DOHH2 (cell line): ENCODE measurements at regions not wholly inside any gene's neighbourhood (a gene's known extent, or its start where the extent isn't known, plus 50 kb on each side); places are given as distances from the start of the nearest gene placed in this dataset.

Experiments used
- H3F3A ChIP-seq: fragments of 200-600 bp; sonication (generic), shearing (Covaris generic); 2 replicates; pipeline ENCODE4 v1.6.0; 2016; ENCODE audit warnings: antibody characterized with exemption, mild to moderate bottlenecking; ENCODE audit not compliant: control insufficient read depth, insufficient read depth
- H3K27ac ChIP-seq: fragments of 200-600 bp; sonication (generic); 2 replicates; pipeline ENCODE4 v1.5.1; 2014; ENCODE audit warnings: low read depth, mild to moderate bottlenecking, low read length, moderate library complexity
- H3K27me3 ChIP-seq: fragments of 200-600 bp; sonication (generic); 2 replicates; pipeline ENCODE4 v1.6.1; 2014; ENCODE audit warnings: mild to moderate bottlenecking, low read length, mixed read lengths; ENCODE audit not compliant: control insufficient read depth
- H3K36me3 ChIP-seq: fragments of 200-600 bp; sonication (generic); 2 replicates; pipeline ENCODE4 v1.6.1; 2014; ENCODE audit warnings: mild to moderate bottlenecking, low read length, moderate library complexity, mixed read lengths; ENCODE audit not compliant: control insufficient read depth
- H3K4me1 ChIP-seq: fragments of 200-600 bp; sonication (generic); 2 replicates; pipeline ENCODE4 v1.6.1; 2014; ENCODE audit warnings: mild to moderate bottlenecking, low read length, mixed read lengths; ENCODE audit not compliant: control insufficient read depth
- H3K4me2 ChIP-seq: fragments of 200-600 bp; sonication (generic); 2 replicates; pipeline ENCODE4 v1.6.0; 2014; ENCODE audit warnings: mild to moderate bottlenecking, low read length, moderate library complexity
- H3K4me3 ChIP-seq: fragments of 200-600 bp; sonication (generic); 2 replicates; pipeline ENCODE4 v1.5.1; 2014; ENCODE audit warnings: mild to moderate bottlenecking, low read length, mixed read lengths
- H3K79me2 ChIP-seq: fragments of 200-600 bp; sonication (generic); 2 replicates; pipeline ENCODE4 v1.6.1; 2014; ENCODE audit warnings: mild to moderate bottlenecking, low read length, mixed read lengths; ENCODE audit not compliant: control insufficient read depth
- H3K9me2 ChIP-seq: fragments of 200-600 bp; sonication (generic); replicated peaks from 2 replicates; pipeline ENCODE4 v1.6.1; 2014; ENCODE audit warnings: mild to moderate bottlenecking, low read length, mixed read lengths; ENCODE audit not compliant: control insufficient read depth
- H3K9me3 ChIP-seq: fragments of 200-600 bp; sonication (generic); 2 replicates; pipeline ENCODE4 v1.6.1; 2014; ENCODE audit warnings: antibody characterized with exemption, low read length, mixed read lengths; ENCODE audit not compliant: control insufficient read depth, insufficient read depth
- H4K20me1 ChIP-seq: fragments of 200-600 bp; sonication (generic); 2 replicates; pipeline ENCODE4 v1.6.0; 2014; ENCODE audit warnings: low read depth, mild to moderate bottlenecking, antibody characterized with exemption, low read length, moderate library complexity; ENCODE audit not compliant: control insufficient read depth, insufficient read depth
- CTCF ChIP-seq: fragments of 200-600 bp; sonication (generic); IDR thresholded peaks from one replicate; pipeline ENCODE4 v1.5.1; 2014; ENCODE audit warnings: antibody characterized with exemption, mild to moderate bottlenecking, low read depth, low read length; ENCODE audit not compliant: poor library complexity, severe bottlenecking
- EZH2phosphoT487 ChIP-seq: fragments of 200-600 bp; sonication (generic); IDR thresholded peaks from 2 replicates; pipeline ENCODE4 v1.6.1; 2017; ENCODE audit warnings: borderline replicate concordance, mild to moderate bottlenecking, antibody characterized with exemption, low read length, moderate library complexity, mixed read lengths

- Histone ChIP-seq H3K4me2 (no peak overlapping the region), H3K9me3 (no peaks in the 10 kb centered on the region), H3F3A (no peaks in the 10 kb centered on the region), H3K27ac (no peak overlapping the region), H3K9me2 (no peaks in the 10 kb centered on the region), H3K4me1 (peaks cover 9% of the 10 kb centered on the region), H3K4me3 (no peak overlapping the region), H3K36me3 (no peaks in the 10 kb centered on the region), H3K27me3 (no peaks in the 10 kb centered on the region), H3K79me2 (no peaks in the 10 kb centered on the region), H4K20me1 (no peaks in the 10 kb centered on the region)
- TF ChIP-seq EZH2phosphoT487 (no peak), CTCF (no peak)
Observed at GRCh38 chr2:144660518-144661316, 140.8 kb upstream of the ZEB2 start.

GRCh38 chr2:144659731-144660275, 139.9 kb upstream of the ZEB2 start:
- Histone ChIP-seq H3K79me2 (no peaks in the 10 kb centered on the region), H3K4me2 (no peak overlapping the region), H3K4me1 (peaks cover 9% of the 10 kb centered on the region), H3K36me3 (no peaks in the 10 kb centered on the region), H3K9me2 (no peaks in the 10 kb centered on the region), H3K4me3 (no peak overlapping the region), H3K27ac (no peak overlapping the region), H3F3A (no peaks in the 10 kb centered on the region), H4K20me1 (no peaks in the 10 kb centered on the region), H3K27me3 (no peaks in the 10 kb centered on the region), H3K9me3 (no peaks in the 10 kb centered on the region)
- no peak for TF ChIP-seq CTCF
- no peak for TF ChIP-seq EZH2phosphoT487

DNA sequence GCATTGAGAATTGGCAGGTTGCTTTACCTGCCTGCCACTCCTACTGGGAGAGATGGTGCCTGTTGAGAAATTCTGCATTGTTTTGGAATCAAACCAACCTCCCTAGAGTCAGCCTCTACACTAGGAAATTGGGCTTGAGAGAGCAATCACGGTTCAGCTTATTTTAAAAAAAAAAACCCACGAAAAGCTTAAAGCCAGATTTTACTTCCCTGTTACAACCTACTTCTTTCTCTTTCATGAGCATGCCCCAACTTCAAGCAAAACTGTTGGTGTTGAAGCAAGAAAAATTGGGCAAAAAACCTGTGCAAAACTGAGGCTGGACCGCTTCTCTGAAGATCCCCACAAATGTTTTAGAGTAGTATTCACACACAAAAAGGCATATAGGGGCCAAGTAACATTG, 134.6 kb upstream of the ZEB2 start:
- Histone ChIP-seq H3K9me2 (no peaks in the 10 kb centered on the region), H3K79me2 (no peaks in the 10 kb centered on the region), H3F3A (no peaks in the 10 kb centered on the region), H4K20me1 (no peaks in the 10 kb centered on the region), H3K4me1 (peaks cover 4% of the 10 kb centered on the region; the same call in 1 of the 2 replicates), H3K27me3 (no peaks in the 10 kb centered on the region), H3K9me3 (no peaks in the 10 kb centered on the region), H3K4me2 (no peak overlapping the region), H3K36me3 (no peaks in the 10 kb centered on the region), H3K27ac (no peak overlapping the region), H3K4me3 (no peak overlapping the region)
- TF ChIP-seq CTCF = no peak
- no peak for TF ChIP-seq EZH2phosphoT487
